Sigmoid colon (tissue), 6 donors: ENCODE measurements at regions not wholly inside any gene's neighbourhood (a gene's known extent, or its start where the extent isn't known, plus 50 kb on each side); places are given as distances from the start of the nearest gene placed in this dataset.

Source experiments
- DNase-seq: peaks from one replicate; pipeline ENCODE4 v3.0.0-alpha.2; 2019
- H3K27ac ChIP-seq, 4 donors: fragments of 200-600 bp; sonication (generic); one replicate each; pipeline ENCODE4 v1.5.1; 2016 to 2019; ENCODE audit warnings: mild to moderate bottlenecking in 1 of 4
- H3K27me3 ChIP-seq, 3 donors: fragments of 200-600 bp; sonication (generic); one replicate each; pipeline ENCODE4 v1.5.1; 2019; ENCODE audit warnings: mild to moderate bottlenecking in 1 of 3
- H3K36me3 ChIP-seq, 4 donors: fragments of 200-600 bp; sonication (generic); one replicate each; pipeline ENCODE4 v1.5.1; 2016 to 2019
- H3K4me1 ChIP-seq, 4 donors: fragments of 200-600 bp; sonication (generic); one replicate each; pipeline ENCODE4 v1.5.1; 2017 to 2019
- H3K4me3 ChIP-seq, 4 donors: fragments of 200-600 bp; sonication (generic); one replicate each; pipeline ENCODE4 v1.5.1; 2017 to 2019; ENCODE audit warnings: mild to moderate bottlenecking in 2 of 4, moderate library complexity in 1 of 4
- H3K9me3 ChIP-seq, 4 donors: fragments of 200-600 bp in 3 of 4; sonication (generic) in 3 of 4; one replicate each; pipeline versions ENCODE4 v1.5.1 to v1.6.1; 2013 to 2019
- EP300 ChIP-seq, 4 donors: sonication (generic); formaldehyde crosslinking; IDR thresholded peaks; one replicate each; pipeline ENCODE4 v1.6.1; 2017; ENCODE audit warnings: antibody characterized with exemption in 4 of 4
- POLR2A ChIP-seq, 2 donors: fragments of 450-650 bp; IDR thresholded peaks; one replicate each; pipeline ENCODE4 v1.6.1; 2016; ENCODE audit warnings: antibody characterized with exemption in 2 of 2, mild to moderate bottlenecking in 2 of 2, moderate library complexity in 2 of 2
- POLR2AphosphoS5 ChIP-seq, 4 donors: sonication (generic); formaldehyde crosslinking; IDR thresholded peaks; one replicate each; pipeline ENCODE4 v1.6.1; 2017; ENCODE audit warnings: antibody characterized with exemption in 4 of 4
- WGBS, 2 donors: extraction: QIAGEN DNeasy Blood & Tissue Kit; methylation state at CpG; one replicate each; pipeline ENCODE4 v1.1.7; 2013; 5-methylcytosine and 5-hydroxymethylcytosine counted together
- intact Hi-C: fragments of 100-400 bp; cut with DNase I; formaldehyde crosslinking; loops from one replicate; pipeline ENCODE4 v1.15.1; 2023
- TF ChIP-seq, protein P1 (sequence below), 4 experiments: fragments of 450-650 bp in 3 of 4; fragments of 200-600 bp in 1 of 4; IDR thresholded peaks; one replicate each; pipeline ENCODE4 v1.5.1; 2016 to 2019; ENCODE audit warnings: antibody characterized with exemption in 4 of 4, mild to moderate bottlenecking in 3 of 4, moderate library complexity in 2 of 4
- donor health status: healthy with polysubstance abuse.
- donor health status: healthy.

DNA sequence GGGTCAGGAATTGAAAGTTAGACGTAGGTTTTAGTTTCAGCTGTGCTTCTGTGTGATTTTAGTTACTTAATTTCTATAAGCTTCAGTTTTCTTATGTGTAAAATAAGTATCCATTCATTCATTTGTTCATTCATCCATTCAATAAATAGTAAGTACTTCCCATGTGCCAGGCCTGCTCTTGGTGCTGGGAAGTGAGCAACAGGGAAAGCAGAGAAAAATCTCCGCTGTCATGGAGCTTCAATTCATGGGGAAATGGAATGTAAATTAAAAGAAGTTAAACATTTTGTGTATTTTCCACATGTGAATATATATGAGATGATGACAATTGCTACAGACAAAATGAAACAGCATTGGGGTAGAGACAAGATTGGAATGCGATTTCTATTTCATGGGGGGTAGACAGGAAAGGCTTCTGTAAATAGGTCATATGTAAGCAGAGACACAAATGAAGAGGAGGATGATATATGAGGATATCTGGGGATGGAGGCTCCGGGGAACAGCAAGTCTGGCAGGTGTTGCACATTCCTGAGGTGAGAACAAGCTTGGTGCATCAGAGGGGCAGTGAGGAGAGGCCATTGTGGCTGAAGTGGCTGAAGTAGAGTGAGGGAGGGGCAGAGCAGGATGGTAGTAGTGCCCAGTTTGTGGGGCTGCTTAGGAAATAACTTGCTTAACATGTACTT is 66.2 kb downstream of the FHIP1A start:
- TF ChIP-seq POLR2AphosphoS5 (IDR thresholded peaks at IDR 0.05) (no peak), EP300 (IDR thresholded peaks at IDR 0.05) (no peak)
- TF ChIP-seq, protein P1, sequence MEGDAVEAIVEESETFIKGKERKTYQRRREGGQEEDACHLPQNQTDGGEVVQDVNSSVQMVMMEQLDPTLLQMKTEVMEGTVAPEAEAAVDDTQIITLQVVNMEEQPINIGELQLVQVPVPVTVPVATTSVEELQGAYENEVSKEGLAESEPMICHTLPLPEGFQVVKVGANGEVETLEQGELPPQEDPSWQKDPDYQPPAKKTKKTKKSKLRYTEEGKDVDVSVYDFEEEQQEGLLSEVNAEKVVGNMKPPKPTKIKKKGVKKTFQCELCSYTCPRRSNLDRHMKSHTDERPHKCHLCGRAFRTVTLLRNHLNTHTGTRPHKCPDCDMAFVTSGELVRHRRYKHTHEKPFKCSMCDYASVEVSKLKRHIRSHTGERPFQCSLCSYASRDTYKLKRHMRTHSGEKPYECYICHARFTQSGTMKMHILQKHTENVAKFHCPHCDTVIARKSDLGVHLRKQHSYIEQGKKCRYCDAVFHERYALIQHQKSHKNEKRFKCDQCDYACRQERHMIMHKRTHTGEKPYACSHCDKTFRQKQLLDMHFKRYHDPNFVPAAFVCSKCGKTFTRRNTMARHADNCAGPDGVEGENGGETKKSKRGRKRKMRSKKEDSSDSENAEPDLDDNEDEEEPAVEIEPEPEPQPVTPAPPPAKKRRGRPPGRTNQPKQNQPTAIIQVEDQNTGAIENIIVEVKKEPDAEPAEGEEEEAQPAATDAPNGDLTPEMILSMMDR (IDR thresholded peaks at IDR 0.05): no peak
- Histone ChIP-seq H3K4me3 (no peak overlapping the region), H3K27me3 (no peaks in the 10 kb centered on the region), H3K27ac (no peak overlapping the region), H3K4me1 (no peaks in the 10 kb centered on the region), H3K9me3 (no peaks in the 10 kb centered on the region), H3K36me3 (no peaks in the 10 kb centered on the region)
- DNase-seq: no peak
- 80 to 89% methylated on average over 4 of the region's 4 CpGs for WGBS, 2 donors
- intact Hi-C loops: no loop called here

DNA sequence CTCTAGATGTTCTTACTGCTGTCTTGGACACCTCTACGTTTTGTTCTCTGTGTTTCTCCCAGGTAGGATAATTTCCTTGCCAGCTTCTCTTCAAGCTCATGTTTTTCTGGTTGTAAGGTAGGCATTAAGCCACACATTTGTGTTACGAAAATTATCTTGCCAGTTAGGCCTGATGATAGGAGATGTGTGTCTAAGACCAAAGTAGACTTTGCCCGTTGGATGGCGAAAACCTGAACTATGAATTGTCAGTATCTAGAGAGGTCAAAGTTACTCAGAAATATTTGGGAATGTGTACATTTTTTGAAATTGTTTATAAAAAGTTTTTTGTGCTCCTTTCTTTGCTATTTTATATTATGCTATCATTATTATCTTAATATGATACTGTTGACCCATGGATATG is 72.8 kb downstream of the FHIP1A start:
- Histone ChIP-seq H3K27ac (no peak overlapping the region), H3K4me3 (no peak overlapping the region), H3K36me3 (no peaks in the 10 kb centered on the region), H3K9me3 (no peaks in the 10 kb centered on the region), H3K27me3 (no peaks in the 10 kb centered on the region), H3K4me1 (peaks cover 0 to 4% (median 0%) of the 10 kb centered on the region in 4 donors)
- no peak for DNase-seq
- intact Hi-C loops: no loop called here
- WGBS, 2 donors: 93% methylated on average over 4 of the region's 4 CpGs
- TF ChIP-seq POLR2A (IDR thresholded peaks at IDR 0.05) (no peak), EP300 (IDR thresholded peaks at IDR 0.05) (no peak), POLR2AphosphoS5 (IDR thresholded peaks at IDR 0.05) (no peak)
- TF ChIP-seq, protein P1 (IDR thresholded peaks at IDR 0.05): no peak

- no peaks in the 10 kb centered on the region for H3K36me3 ChIP-seq
- no peak overlapping the region for H3K4me3 ChIP-seq
- H3K4me1 ChIP-seq: peaks cover 0 to 4% (median 0%) of the 10 kb centered on the region in 4 donors
- no peaks in the 10 kb centered on the region for H3K27me3 ChIP-seq
- no peaks in the 10 kb centered on the region for H3K9me3 ChIP-seq
- WGBS, 2 donors: 44 to 77% methylated on average over 2 of the region's 2 CpGs
- intact Hi-C loops: no loop called here
- no peak overlapping the region for H3K27ac ChIP-seq
- no peak for TF ChIP-seq POLR2A (IDR thresholded peaks at IDR 0.05)
- TF ChIP-seq, protein P1 (IDR thresholded peaks at IDR 0.05): no peak
- no peak for TF ChIP-seq POLR2AphosphoS5 (IDR thresholded peaks at IDR 0.05)
- TF ChIP-seq EP300 (IDR thresholded peaks at IDR 0.05): no peak
- DNase-seq: no peak
These were observed 75.6 kb downstream of the FHIP1A start for GRCh38 chr4:151484396-151485102.

DNA sequence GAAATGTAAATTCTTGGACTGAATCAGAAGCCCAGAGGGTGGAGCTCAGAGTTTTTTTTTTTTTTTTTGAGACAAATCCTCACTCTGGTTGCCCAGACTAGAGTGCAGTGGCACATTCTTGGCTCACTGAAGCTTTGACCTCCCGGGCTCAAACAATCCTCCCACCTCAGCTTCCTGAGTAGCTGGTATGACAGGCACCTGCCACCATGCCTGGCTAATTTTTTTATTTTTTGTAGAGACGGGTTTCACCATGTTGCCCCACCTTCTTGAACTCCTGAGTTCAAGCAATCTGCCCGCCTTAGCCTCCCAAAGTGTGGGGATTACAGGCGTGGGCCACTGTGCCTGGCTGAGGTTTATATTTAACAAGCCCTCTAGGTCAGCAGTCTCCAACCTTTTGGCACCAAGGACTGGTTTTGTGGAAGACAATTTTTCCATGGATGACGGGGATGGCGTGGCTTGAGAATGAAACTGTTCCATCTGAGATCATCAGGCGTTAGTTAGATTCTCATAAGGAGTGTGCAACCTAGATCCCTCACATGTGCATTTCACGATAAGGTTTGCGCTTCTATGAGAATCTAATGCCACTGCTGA is 76.7 kb downstream of the FHIP1A start:
- TF ChIP-seq POLR2AphosphoS5 (IDR thresholded peaks at IDR 0.05) (no peak), POLR2A (IDR thresholded peaks at IDR 0.05) (no peak), EP300 (IDR thresholded peaks at IDR 0.05) (no peak)
- TF ChIP-seq, protein P1 (IDR thresholded peaks at IDR 0.05): no peak
- Histone ChIP-seq H3K9me3 (peaks cover 0 to under 1% (median 0%) of the 10 kb centered on the region in 4 donors), H3K27ac (no peak overlapping the region), H3K4me3 (no peak overlapping the region), H3K4me1 (peaks cover 0 to 4% (median 0%) of the 10 kb centered on the region in 4 donors), H3K27me3 (no peaks in the 10 kb centered on the region), H3K36me3 (no peaks in the 10 kb centered on the region)
- intact Hi-C loops: no loop called here
- WGBS, 2 donors: 89 to 91% methylated on average over 9 of the region's 9 CpGs
- no peak for DNase-seq
